GM12891 (cell line): ENCODE measurements at regions not wholly inside any gene's neighbourhood (a gene's known extent, or its start where the extent isn't known, plus 50 kb on each side); places are given as distances from the start of the nearest gene placed in this dataset.

Experiments used
- DNase-seq: peaks from one replicate; pipeline ENCODE4 v3.0.0; 2011; ENCODE audit warnings: low spot score; ENCODE audit not compliant: insufficient read length
- FAIRE-seq: peaks from 2 replicates; lab custom pipeline; 2011; peaks lifted over from hg19 to GRCh38; lab: Jason Lieb, UNC
- PAX5 ChIP-seq: IDR thresholded peaks from 2 replicates; pipeline ENCODE4 v1.6.1; 2011; ENCODE audit warnings: low read length, moderate library complexity, mild to moderate bottlenecking; ENCODE audit not compliant: insufficient read depth, severe bottlenecking
- POLR2A ChIP-seq: IDR thresholded peaks from 2 replicates; pipeline ENCODE4 v1.6.1; 2011; ENCODE audit warnings: low read depth, low read length, control low read depth
- POLR2AphosphoS5 ChIP-seq: IDR thresholded peaks from 2 replicates; pipeline ENCODE4 v1.6.1; 2011; ENCODE audit warnings: low read depth, low read length, control low read depth
- POU2F2 ChIP-seq: IDR thresholded peaks from 2 replicates; pipeline ENCODE4 v1.6.1; 2011; ENCODE audit warnings: low read depth, mild to moderate bottlenecking, control low read depth, low read length, moderate library complexity
- SPI1 ChIP-seq: IDR thresholded peaks from 2 replicates; pipeline ENCODE4 v1.6.1; 2011; ENCODE audit warnings: low read depth, low read length, control low read depth
- TAF1 ChIP-seq: IDR thresholded peaks from 2 replicates; pipeline ENCODE4 v1.6.1; 2011; ENCODE audit warnings: low read depth, low read length, control low read depth

DNA sequence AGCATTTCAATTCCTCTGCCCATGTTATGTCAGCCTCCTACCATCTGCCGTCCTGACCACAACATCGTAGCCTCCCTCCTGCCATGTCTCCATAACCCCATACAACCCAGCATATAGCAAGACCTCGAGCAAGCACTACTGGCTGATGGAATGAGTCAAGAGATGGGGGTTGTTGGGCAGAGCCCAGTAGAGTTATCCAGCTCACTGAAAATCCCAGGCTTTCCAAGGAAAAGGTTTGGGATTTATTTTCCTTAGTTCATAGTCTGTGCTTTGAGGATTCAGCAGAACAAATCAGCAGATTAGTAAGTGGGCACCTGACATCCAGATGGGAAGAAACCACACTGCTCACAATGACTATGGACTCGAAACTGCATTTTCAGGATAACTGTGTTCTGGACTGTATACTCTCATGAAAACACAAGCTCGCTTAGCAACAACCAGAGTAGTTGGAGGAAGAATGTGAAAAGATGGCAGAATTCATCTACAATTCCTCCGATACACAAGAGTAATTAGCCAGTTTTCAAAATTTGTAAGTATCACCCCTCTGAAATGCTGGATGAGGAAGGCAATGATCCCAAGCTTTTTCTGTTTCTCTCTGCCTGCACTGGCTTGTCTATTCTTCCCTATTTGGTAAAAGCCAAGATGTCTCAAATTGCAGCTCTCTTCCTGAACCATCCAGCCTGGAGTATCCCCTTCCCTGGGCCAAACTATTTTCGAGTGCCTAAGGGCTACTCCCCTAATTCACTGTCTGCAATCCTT lies 186.2 kb upstream of the TBL1X start:
- no peak for FAIRE-seq
- DNase-seq: no peak
- no peak for TF ChIP-seq POU2F2
- no peak for TF ChIP-seq TAF1
- TF ChIP-seq POLR2A: no peak
- no peak for TF ChIP-seq PAX5
- no peak for TF ChIP-seq POLR2AphosphoS5
- TF ChIP-seq SPI1: no peak

DNA sequence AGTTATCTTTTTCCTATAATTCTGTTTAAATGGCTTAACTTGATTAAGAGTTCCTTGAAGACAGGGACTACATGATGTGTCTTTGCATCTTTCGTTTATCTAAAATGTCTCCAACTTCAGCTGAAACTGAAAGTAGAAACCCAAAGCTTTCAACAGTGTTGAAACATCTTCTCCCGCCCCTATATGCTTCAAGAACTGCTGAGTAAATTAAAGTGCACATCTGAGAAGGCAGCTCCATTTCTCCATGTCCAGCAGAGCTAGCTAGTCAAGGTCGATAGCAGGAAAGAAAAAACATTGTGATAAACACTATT lies 185.7 kb upstream of the TBL1X start:
- FAIRE-seq (peak; percentile 51), DNase-seq (no peak)
- TF ChIP-seq SPI1: no peak
- no peak for TF ChIP-seq POU2F2
- no peak for TF ChIP-seq POLR2A
- no peak for TF ChIP-seq POLR2AphosphoS5
- TF ChIP-seq PAX5: no peak
- TF ChIP-seq TAF1: no peak

GRCh38 chrX:9280831-9281230 lies 184.0 kb upstream of the TBL1X start:
- FAIRE-seq (no peak), DNase-seq (no peak)
- TF ChIP-seq POLR2A (no peak), POU2F2 (no peak), POLR2AphosphoS5 (no peak), SPI1 (no peak), TAF1 (no peak), PAX5 (no peak)

DNA sequence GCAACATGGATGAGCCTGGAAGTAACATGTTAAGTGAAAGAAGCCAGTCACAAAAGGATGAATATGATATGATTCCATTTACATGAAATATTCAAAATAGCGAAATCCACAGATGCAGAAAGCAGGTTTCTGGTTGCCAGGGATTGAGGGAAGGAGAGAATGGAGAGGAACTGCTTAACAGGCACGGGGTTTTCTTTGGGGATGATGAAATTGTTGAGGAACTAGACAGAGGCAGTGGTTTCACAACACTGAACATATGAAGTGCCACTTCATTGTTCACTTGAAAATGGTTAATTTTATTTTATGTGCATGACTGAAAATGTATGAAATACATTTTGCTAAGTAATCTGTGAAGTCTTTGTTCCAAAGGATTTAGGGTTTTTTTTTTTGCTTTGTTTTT lies 182.5 kb upstream of the TBL1X start:
- DNase-seq (no peak), FAIRE-seq (no peak)
- TF ChIP-seq POU2F2: no peak
- TF ChIP-seq POLR2AphosphoS5: no peak
- TF ChIP-seq TAF1: no peak
- no peak for TF ChIP-seq POLR2A
- no peak for TF ChIP-seq SPI1
- TF ChIP-seq PAX5: no peak

DNA sequence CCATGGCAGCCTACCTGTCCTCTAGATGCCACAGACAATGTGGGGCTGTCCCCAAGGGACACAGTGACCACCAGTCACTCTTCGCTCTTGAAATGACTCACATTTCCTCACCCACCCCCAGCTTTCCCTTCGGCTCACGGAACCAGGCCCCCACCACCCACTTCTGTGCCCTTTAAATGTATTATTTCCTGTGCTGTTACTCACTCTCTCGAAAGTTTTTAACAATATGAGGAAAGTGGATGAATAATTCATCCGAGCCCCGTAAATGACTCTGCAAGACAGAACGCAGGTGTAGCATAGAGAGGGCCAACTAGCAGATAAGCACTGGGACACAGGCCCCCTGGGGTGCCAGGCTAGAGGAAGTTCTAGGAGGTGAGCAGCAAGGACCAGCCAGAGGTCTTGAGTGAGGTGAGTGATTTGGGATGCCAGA lies 179.5 kb upstream of the TBL1X start:
- no peak for FAIRE-seq
- TF ChIP-seq POU2F2 (no peak), POLR2A (no peak), POLR2AphosphoS5 (no peak), TAF1 (no peak), PAX5 (no peak), SPI1 (no peak)

DNA sequence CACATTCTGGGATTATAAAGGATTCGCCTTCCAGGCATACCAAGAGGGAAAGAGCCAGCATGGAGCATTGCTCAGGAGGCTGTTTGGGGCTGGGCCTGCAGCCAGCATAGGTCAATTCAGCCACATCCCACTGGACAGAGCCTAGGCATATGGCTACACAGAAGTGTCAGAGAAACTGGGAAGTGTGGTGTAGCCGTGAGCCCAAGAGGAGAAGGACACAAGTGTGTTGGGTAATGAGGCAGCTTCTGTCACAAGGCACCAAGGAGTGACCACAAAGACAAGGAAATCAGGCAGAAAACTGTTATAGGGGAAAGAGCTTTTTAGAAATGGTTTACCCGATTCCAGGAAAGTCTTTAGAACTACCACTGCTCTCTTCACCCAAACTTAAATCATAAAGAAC lies 178.6 kb upstream of the TBL1X start:
- TF ChIP-seq PAX5 (no peak), POU2F2 (no peak), POLR2A (no peak), SPI1 (no peak), POLR2AphosphoS5 (no peak), TAF1 (no peak)

More for the DNA sequence above, 179.5 kb upstream of the TBL1X start:
- DNase-seq: no peak

DNA sequence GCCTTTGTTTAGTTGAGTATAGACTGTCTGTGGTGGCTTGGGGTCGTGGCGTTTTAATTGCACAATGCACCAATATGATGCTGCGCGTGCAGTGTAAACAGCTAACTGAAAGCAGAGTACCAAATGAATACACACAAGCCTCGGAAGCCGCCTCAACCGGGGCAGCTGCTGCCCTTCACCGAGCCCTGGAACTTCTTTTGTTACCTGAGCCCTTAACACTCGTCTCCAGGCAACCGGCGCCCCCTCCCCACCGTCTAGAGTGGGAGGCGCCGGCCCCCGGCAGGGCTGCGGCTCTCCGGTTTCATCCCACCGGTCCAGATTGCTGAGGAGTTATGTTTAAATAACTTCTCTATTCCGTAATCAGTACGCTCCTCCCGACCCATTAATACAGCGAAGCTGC lies 173.2 kb upstream of the TBL1X start:
- TF ChIP-seq PAX5: no peak
- FAIRE-seq: no peak
- DNase-seq: no peak

More for the DNA sequence above, 178.6 kb upstream of the TBL1X start:
- FAIRE-seq (no peak), DNase-seq (no peak)

DNA sequence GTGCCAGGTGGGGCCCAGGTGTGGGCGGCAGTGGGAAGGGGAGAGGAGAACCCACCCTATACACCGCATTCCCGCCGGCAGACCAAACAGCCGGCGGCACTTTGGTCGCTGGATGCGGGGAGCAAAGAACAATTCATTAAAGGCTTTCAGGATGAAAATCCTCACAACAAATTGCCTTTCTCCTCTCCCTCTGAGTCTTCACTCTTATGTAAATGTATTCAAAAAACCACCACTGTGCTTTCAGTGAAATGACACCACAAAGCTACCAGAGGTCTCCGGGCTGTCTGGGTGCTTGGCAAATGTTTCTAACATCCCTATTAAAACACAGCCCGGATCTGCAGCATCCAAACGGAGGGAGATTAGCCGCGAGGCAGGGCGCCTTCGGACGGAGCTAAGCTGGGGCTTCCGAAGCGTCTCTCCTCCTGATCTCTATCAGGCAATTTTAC lies 171.8 kb upstream of the TBL1X start:
- FAIRE-seq: no peak
- DNase-seq: no peak
- TF ChIP-seq POLR2A: no peak
- no peak for TF ChIP-seq TAF1
- TF ChIP-seq PAX5: no peak
- TF ChIP-seq POLR2AphosphoS5: no peak
- TF ChIP-seq POU2F2: no peak
- no peak for TF ChIP-seq SPI1

DNA sequence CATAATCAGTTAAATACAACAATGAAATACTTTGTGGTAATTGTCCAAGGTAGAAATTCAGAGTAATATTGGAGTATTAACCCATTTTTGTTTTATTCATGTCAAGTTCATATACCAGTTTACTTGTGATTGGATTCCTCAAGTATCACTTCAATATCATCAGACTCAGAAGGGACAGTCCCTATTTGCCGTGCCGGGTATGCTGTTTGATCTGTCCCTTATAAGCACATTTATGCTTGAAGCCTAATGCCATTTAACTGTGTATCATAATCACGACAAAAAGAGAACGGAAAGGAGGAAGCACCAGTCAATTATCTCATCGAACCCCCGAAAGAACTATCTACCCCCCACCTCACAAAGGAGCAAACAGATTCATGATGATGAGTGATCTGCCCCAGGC lies 171.0 kb upstream of the TBL1X start:
- TF ChIP-seq POLR2AphosphoS5: no peak
- TF ChIP-seq TAF1: no peak
- DNase-seq: no peak
- FAIRE-seq: no peak

GRCh38 chrX:9295551-9295950 lies 169.3 kb upstream of the TBL1X start:
- FAIRE-seq (no peak), DNase-seq (no peak)
- TF ChIP-seq PAX5 (no peak), SPI1 (no peak), POLR2A (no peak), POU2F2 (no peak), POLR2AphosphoS5 (no peak)
